ENCODE measurements at regions not wholly inside any gene's neighbourhood (a gene's known extent, or its start where the extent isn't known, plus 50 kb on each side); places are given as distances from the start of the nearest gene placed in this dataset.

GRCh38 chr1:56442290-56442877 is 137.0 kb downstream of the PLPP3 start:
- no peak for DNase-seq (ENCODE audit: low read depth in 1 of 2, low spot score in 1 of 2)

- no peak for DNase-seq (ENCODE audit: low read depth in 1 of 2, low spot score in 1 of 2)
These were observed 137.8 kb downstream of the PLPP3 start for GRCh38 chr1:56441601-56442000.

DNA sequence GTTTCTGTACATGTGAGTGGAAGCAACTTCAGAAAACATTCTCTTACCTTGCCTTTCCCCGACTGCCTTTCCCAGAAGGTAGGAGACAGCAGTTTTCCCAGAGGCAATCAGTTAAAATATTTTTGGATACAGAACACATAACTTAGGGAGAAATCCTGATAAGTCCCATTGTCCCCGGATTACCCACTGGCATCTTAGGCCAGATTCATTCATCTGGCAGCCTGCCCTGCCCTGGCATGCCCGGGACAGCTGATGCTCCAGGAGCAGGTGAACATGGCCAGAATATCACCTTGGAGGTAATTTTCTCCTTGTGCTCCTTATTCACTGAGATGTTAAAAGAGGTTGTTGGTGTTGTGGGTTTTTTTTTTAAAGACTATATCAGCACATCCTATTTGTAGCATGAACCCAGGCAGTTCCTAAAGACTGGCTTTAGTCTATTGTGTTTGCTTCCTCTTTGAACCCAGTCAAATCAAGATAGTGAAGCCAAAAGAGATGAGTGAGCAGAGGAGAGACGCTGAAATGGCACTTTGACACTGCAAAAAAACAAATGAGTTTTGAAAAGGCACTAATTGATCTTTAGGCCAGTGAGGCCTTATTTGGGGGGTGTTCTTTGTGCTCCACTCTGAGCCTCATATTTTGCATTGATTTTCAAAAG is 139.6 kb downstream of the PLPP3 start:
- DNase-seq (ENCODE audit: low read depth in 1 of 2, low spot score in 1 of 2) = no peak

DNA sequence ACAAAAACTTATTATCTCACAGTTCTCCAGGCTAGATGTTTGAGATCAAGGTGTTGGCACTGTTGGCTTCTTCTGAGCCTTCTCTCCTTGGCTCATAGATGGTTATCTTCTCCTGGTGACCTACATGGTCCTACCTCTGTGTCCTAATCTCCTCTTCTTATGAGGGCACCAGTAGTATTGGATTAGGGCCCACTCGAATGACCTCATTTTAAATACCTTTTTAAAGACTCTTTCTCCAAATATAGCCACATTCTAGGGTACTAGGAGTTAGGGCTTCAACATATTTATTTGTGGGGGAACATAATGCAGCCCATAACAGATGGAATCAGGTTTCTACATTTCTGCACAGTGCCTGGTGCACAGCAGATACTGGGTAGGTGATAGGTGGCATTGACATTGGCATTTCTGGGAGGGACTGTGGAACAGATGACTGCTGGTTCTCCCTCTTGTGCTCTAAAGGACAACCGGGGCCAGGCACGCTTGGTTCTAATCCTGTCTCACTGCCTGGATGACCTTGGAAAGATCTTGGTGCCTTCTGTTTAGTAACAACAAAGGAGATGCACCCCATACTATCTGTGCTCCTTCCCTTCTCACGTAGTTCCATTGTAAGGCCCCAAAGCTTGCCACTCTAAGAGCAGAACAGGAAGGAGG is 140.3 kb downstream of the PLPP3 start:
- no peak for DNase-seq (ENCODE audit: low read depth in 1 of 2, low spot score in 1 of 2)

DNA sequence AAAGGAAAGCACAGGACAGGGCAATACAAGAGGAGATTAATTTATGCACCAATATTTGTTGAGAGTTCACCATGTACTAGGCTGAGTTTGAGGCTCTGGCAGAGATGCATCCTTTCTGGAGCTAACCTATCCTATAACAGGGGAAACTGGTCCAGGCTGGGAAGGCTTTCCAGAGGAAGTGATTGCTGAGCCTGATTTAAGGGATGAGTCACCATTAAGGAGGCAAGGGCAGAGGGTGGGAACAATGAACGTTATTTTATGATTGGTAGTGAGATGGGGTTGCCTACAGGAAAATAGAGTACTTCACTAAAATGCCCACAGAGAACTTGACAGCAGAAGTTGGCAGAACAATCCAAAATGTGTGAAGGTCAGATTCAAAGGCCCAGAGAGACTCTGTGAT is 141.4 kb downstream of the PLPP3 start:
- no peak for DNase-seq (ENCODE audit: low read depth in 1 of 2, low spot score in 1 of 2)

GRCh38 chr1:56436912-56437417 is 142.4 kb downstream of the PLPP3 start:
- DNase-seq (ENCODE audit: low read depth in 1 of 2, low spot score in 1 of 2) = no peak

DNA sequence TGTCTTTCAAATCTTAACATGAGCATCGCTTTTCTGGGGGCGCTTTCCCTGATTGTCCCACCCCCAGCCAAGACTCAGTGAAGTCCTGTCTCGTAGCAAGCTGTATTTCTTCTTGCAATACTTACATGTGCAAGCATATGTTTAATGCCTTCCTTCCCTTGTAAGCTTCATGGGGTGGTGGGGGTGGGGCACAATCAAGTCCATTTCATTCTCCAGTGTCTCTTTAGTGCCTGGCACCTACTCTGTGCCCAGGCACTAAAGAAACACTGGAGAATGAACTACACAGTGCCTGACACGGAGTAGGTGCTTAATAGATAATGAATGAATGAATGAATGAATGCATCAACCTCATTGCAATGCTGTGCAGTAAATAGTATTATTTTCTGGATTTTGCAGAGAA is 143.1 kb downstream of the PLPP3 start:
- DNase-seq (ENCODE audit: low read depth in 1 of 2, low spot score in 1 of 2) = no peak

- no peak for DNase-seq (ENCODE audit: low read depth in 1 of 2, low spot score in 1 of 2)
These were observed 143.7 kb downstream of the PLPP3 start for GRCh38 chr1:56435434-56436262.

- no peak for DNase-seq (ENCODE audit: low read depth in 1 of 2, low spot score in 1 of 2)
These were observed 144.6 kb downstream of the PLPP3 start for GRCh38 chr1:56434740-56435139.

DNA sequence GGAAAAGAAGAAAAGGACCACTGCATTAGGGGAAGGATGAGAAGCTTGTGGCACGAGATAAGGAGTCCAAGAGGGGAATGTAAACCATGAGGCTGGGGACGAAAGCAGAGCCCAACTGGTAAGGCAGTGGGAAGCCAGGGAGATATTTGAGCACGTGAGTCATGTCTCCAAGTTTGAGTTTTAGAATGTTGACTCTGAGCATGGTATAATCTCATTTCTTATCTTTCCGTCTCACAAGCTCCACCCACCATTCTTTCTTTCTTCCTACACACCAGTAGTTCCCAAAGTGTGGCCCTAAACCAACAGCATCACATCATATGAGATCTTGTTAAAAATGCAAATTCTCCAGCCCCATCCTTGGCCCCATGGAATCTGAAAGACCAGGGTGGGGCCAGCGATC is 145.3 kb downstream of the PLPP3 start:
- DNase-seq (ENCODE audit: low read depth in 1 of 2, low spot score in 1 of 2) = no peak

GRCh38 chr1:56433056-56433577 is 146.2 kb downstream of the PLPP3 start:
- DNase-seq (ENCODE audit: low read depth in 1 of 2, low spot score in 1 of 2) = no peak

- DNase-seq (ENCODE audit: low read depth in 1 of 2, low spot score in 1 of 2) = no peak
These were observed 147.0 kb downstream of the PLPP3 start for GRCh38 chr1:56432166-56432971.

DNA sequence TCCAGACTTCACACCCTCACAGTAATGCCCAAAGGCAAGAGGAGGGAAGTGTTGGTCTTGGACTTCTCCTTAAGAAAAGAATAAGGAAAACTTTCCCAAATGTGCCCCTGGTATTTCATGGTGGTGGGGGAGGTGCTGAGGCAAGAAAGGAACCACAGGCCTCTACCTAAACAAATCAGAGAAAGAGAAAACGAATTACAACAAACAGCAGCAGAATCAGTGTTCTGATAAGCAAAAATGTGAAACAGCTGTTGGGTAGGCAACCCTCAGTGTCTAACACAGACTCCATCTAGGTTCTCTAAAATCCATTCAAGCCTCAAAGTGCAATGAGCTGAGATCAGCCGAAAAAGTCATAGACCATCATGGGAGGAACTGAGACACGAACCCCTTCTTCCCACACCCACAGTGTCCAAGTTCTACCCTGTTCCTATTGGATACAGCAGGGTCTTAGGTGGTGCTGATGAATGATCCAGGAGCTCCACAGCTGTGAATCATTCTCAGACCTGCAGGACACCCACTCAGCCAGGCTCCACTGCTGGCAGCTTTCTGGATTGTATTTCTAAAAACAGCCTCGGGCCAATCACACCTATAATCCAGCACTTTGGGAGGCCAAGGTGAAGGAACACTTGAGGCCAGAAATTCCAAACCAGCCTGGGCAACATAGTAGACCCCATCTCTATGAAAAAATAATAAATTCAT is 149.1 kb downstream of the PLPP3 start:
- no peak for DNase-seq (ENCODE audit: low read depth in 1 of 2, low spot score in 1 of 2)

DNA sequence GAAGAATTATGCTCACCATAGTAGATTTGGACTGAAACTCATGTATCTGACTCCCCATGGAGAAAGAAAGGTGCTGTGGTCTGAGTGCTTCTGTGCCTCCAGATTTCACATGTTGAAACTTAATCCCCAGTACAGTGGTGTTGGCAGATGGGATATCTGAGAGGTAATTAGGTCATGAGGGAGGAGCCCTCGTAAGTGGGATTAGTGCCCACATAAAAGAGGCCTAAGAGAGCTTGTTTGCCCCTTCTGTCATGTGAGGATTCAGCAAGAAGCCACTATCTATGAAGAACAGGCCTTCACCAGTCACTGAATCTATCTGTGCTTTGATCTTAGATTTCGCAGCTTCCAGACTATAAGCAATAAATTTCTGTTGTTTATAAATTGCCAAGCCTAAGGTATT is 150.1 kb downstream of the PLPP3 start:
- DNase-seq (ENCODE audit: low read depth in 1 of 2, low spot score in 1 of 2) = no peak

DNA sequence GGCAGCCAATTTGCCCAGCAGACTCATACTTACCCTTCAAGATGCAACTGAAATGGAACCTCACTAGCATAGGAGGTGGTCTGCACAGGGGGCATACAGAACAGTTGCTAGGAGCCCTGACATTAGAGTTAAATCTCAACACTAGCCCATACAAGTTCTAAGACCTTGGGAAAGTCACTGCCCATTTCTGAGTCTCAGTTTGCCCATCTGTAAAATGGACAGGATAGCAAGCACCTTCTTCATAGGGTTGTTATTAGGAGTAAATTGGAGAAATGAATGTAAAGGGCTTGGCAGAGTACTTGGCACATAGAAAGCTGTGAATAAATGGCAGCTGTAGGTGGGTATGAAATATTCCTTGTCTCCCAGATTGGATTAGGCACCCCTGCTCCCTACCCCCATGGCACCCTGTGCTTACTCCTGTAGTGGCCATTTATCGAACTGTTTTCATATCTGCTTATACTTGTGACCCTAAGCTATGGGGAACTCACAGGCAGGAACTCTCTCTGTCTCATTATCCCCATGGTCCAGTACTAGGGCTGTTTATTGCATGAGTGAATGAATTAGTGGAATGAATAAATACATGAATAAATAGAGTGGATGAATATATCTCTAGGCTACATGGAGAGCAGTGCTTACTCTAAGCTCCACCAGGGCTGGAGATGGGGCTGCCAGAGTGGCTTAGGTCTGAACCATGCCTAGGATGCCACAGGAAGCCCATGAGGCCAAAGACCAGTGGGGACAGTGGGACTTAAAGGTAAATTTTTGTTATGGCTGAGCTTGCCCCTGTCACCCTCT is 152.6 kb downstream of the PLPP3 start:
- DNase-seq (ENCODE audit: low read depth in 1 of 2, low spot score in 1 of 2) = no peak

DNA sequence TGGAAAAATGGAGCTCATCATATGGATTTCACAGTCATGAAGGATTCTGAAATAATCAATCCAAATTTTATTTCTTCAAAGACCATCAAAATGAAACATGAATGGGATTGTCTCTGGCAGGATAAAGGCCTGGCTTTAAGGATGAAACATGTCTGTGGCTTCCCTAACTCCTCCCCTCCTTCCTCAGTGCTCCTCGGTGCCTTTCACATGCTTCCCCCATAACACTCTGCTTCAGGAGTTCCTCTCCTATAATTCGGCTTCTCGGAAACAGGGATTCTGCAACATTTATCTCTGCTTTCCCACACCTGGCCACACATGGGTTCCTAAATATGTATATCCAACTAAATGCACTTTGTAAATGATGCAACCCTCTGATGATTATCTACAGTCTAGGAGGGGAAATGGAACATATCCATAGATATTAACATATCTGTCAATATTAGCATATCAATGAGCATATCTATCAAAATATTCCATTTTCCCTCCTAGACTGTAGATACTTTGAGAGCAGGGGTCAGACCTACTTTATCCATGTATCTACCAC is 153.8 kb downstream of the PLPP3 start:
- no peak for DNase-seq (ENCODE audit: low read depth in 1 of 2, low spot score in 1 of 2)

DNA sequence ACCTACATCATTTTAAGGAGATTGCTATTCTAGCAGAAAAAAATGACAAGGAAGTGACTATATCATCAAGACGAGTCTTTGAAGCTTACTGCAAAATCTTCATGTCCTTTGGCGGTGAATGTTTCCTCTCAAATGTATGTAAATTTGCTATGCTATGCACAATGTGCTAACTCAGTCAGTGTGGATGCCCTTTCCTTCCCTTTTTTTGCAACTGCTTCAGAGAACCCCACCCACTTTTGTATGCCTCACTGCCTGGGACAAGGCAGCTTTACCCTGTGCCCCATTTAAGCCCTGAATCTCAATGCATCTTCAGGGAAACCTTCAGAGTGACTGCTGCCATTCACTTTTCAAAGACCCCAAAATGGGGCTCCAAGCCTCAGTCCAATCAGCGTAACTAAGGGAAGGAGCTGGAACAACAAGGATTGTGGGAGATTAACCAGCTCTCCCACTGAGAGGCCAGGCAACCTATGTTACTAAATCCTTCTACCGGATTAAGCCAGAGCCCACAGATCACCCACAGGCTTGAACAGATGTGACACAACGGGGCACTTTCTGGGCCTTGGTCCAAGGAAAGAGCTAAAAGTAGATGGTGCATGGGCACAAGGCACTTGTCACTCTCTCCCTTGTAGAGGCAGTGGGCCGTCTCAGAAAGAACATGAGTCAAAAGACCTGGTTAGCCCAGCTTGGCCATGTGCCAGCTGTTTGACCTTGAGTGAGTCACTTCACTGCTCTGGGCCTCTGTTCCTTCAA is 154.4 kb downstream of the PLPP3 start:
- no peak for DNase-seq (ENCODE audit: low read depth in 1 of 2, low spot score in 1 of 2)

GRCh38 chr1:56423716-56424115 is 155.6 kb downstream of the PLPP3 start:
- no peak for DNase-seq (ENCODE audit: low read depth in 1 of 2, low spot score in 1 of 2)
